LHCN-M2 (cell line): ENCODE measurements at regions not wholly inside any gene's neighbourhood (a gene's known extent, or its start where the extent isn't known, plus 50 kb on each side); places are given as distances from the start of the nearest gene placed in this dataset.

Experiments
- DNase-seq: peaks from one replicate; pipeline ENCODE4 v3.0.0-alpha.2; 2012; ENCODE audit warnings: low read depth

- DNase-seq, result no peak
These were observed 77.4 kb downstream of the NCOR2 start for GRCh38 chr12:124489915-124490583.

GRCh38 chr12:124489220-124489619 lies 78.2 kb downstream of the NCOR2 start:
- no peak for DNase-seq

- DNase-seq, result no peak
These were observed 78.9 kb downstream of the NCOR2 start for GRCh38 chr12:124488520-124488919.

- no peak for DNase-seq
These were observed 79.6 kb downstream of the NCOR2 start for GRCh38 chr12:124487834-124488165.

- DNase-seq, result no peak
These were observed 80.2 kb downstream of the NCOR2 start for GRCh38 chr12:124487066-124487833.

- DNase-seq, result no peak
These were observed 81.0 kb downstream of the NCOR2 start for GRCh38 chr12:124486346-124486963.

- no peak for DNase-seq
These were observed 82.0 kb downstream of the NCOR2 start for GRCh38 chr12:124485371-124485770.

- peak; percentile 27 for DNase-seq
These were observed 82.9 kb downstream of the NCOR2 start for GRCh38 chr12:124484526-124484953.

GRCh38 chr12:124484067-124484466 lies 83.3 kb downstream of the NCOR2 start:
- DNase-seq, result no peak

- DNase-seq, result no peak
These were observed 84.3 kb downstream of the NCOR2 start for GRCh38 chr12:124482901-124483799.

- DNase-seq, result no peak
These were observed 84.9 kb downstream of the NCOR2 start for GRCh38 chr12:124482567-124482893.

- no peak for DNase-seq
These were observed 85.4 kb downstream of the NCOR2 start for GRCh38 chr12:124481772-124482566.

- no peak for DNase-seq
These were observed 86.1 kb downstream of the NCOR2 start for GRCh38 chr12:124481257-124481750.

GRCh38 chr12:124480469-124481256 lies 86.7 kb downstream of the NCOR2 start:
- DNase-seq, result peak; percentile 74

- DNase-seq, result no peak
These were observed 87.5 kb downstream of the NCOR2 start for GRCh38 chr12:124479680-124480468.

GRCh38 chr12:124478985-124479645 lies 88.3 kb downstream of the NCOR2 start:
- DNase-seq, result no peak

- DNase-seq, result no peak
These were observed 89.0 kb downstream of the NCOR2 start for GRCh38 chr12:124478416-124478815.

- no peak for DNase-seq
These were observed 90.1 kb downstream of the NCOR2 start for GRCh38 chr12:124477107-124477915.
